ENCODE measurements at regions not wholly inside any gene's neighbourhood (a gene's known extent, or its start where the extent isn't known, plus 50 kb on each side); places are given as distances from the start of the nearest gene placed in this dataset.

GRCh38 chr15:35181538-35181937 is 96.4 kb upstream of the NANOGP8 start:
- TF ChIP-seq, protein P1, sequence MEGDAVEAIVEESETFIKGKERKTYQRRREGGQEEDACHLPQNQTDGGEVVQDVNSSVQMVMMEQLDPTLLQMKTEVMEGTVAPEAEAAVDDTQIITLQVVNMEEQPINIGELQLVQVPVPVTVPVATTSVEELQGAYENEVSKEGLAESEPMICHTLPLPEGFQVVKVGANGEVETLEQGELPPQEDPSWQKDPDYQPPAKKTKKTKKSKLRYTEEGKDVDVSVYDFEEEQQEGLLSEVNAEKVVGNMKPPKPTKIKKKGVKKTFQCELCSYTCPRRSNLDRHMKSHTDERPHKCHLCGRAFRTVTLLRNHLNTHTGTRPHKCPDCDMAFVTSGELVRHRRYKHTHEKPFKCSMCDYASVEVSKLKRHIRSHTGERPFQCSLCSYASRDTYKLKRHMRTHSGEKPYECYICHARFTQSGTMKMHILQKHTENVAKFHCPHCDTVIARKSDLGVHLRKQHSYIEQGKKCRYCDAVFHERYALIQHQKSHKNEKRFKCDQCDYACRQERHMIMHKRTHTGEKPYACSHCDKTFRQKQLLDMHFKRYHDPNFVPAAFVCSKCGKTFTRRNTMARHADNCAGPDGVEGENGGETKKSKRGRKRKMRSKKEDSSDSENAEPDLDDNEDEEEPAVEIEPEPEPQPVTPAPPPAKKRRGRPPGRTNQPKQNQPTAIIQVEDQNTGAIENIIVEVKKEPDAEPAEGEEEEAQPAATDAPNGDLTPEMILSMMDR (conservative IDR thresholded peaks at IDR 0.05) = no peak
- no peak for TF ChIP-seq ZFX (IDR thresholded peaks at IDR 0.05)
